NCI-H1694 (cell line): ENCODE measurements at regions not wholly inside any gene's neighbourhood (a gene's known extent, or its start where the extent isn't known, plus 50 kb on each side); places are given as distances from the start of the nearest gene placed in this dataset.
"Not testable (repeated sequence)": the region's sequence is repeated elsewhere in the genome, so short reads cannot be mapped to it uniquely, and the experiment has no call there.

Source experiments
- DNase-seq: peaks from one replicate; lab custom pipeline; 2025; lab: John Stamatoyannopoulos, UW

DNA sequence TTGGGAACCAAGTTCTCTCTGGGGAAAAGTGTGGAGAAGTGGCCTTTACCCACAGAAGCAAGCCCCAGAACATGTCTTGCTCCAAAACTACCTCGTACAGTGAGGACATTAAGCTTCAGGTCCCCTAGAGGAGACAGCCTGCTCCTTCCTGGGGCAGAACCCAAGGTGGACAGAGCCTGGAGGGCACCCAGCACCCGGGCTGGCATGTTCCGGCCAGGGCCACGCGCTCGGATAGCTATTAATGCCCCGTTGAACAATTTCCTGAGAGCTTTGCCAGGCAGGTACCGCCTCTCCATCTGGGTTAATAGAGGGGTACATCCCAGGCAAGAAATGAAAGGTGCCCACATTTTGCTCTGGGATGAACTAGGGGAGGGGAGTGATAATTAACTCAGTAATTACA lies 169.0 kb upstream of the GRK3 start:
- no peak for DNase-seq

DNA sequence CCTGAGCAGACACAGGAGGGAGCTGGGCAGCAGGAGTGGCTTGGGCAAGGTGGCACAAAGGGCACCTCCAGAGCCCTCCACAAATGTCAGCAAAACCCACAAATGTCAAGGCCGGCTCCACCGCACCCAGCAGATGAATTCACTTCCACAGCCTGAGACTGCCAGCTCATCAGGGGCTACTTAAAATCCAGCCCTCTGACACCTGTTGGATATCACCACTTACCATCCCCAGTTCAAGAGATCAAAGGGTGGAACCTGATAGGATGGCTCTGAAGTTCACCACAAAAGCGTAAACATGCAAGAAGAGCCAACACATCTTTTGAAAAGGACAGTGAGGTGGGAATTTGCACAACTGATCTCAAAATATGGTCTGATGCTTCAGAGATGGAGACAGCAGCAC lies 168.6 kb upstream of the GRK3 start:
- DNase-seq: no peak

DNA sequence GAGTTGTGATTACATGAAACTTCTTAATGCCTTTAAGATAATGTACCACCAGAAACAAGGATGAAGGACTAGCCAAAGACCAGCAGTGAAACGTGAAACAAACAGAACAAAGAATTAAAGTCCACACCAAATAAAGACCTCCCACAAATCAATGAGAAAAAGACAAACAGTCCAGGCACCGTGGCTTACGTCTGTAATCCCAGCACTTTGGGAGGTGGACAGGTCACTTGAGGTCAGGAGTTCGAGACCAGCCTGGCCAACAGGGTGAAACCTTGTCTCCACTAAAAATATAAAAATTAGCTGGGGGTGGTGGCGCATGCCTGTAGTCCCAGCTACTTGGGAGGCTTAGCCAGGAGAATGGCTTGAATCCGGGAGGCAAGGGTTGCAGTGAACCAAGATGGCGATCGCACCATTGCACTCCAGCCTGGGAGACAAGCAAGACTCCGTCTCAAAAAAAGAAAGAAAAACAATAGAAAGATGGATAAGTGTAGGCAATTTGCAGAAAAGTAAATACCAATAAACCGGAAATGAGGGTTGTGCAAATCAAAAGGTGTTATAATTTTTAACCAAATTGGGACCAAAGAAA lies 167.8 kb upstream of the GRK3 start:
- DNase-seq: no peak

DNA sequence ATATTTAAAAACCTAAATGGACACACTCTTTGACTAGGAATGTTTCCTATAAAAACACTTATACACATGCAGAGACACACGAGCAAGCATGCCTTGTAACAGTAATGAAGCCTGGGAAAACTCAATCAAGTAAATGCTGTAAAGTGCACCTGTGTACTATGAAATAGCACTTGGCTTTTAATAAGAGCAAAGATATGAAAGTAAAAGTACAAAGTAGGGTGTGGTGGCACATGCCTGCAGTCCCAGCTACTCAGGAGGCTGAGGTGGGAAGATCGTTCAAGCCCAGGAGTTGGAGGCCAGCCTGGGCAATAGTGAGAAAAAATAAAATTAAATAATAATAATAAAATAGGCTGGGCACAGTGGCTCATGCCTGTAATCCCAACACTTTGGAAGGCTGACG lies 166.9 kb upstream of the GRK3 start:
- no peak for DNase-seq

DNA sequence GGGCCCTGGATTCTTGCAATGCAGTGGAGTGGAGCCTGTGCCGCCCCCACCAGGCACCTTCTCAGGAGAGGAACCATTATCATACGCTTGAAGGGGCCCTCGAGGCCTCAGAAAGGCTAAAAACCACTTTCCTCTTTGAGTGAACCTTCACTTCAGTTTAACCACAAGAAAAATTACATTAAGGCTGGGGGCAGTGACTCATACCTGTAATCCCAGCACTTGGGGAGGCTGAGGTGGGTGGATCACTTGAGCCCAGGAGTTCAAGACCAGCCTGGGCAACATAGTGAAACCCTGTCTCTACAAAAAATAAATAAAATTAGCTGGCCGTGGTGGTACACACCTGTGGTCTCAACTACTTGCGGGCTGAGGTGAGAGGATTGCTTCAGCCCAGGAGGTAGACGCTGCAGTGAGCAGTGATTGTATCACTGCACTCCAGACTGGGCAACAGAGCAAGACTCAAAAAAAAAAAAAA lies 165.8 kb upstream of the GRK3 start:
- DNase-seq: not testable (repeated sequence)

DNA sequence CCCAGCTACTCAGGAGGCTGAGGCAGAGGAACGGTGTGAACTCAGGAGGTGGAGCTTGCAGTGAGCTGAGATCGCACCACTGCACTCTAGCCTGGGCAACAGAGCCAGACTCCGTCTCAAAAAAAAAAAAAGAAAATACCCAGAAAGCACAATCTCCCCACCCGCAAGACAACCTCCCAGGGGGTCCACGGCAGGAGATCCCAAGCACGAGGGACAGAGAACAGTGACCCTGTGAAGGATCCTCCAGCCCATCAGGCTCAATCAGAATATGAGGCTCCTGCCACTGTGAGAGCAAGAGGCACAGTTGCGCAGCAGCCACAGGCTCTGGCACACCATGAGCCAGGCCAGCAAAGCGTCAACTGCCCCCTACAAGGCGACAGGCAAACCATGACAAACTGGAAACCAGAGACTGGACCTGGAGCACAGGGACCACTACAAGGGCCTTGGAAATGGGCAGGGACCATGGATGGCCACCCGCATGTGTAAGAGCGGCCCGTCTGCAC lies 164.8 kb upstream of the GRK3 start:
- DNase-seq: no peak

DNA sequence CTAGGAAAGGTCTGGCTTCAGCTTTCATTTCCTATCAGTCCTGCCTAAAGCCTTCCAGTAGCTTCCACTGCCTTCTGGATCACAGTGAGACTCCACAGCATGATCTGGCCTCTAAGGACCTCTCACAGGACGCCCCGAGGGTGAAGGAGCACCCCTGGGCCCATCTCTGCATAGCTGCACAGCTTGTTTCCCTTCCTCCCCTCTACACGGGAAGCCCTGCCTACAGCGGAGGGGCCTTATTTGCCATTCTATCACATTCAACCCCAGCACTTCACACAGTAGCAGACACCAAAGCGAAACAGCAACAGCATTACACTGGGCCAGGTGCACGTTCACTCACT lies 162.3 kb upstream of the GRK3 start:
- DNase-seq: no peak

DNA sequence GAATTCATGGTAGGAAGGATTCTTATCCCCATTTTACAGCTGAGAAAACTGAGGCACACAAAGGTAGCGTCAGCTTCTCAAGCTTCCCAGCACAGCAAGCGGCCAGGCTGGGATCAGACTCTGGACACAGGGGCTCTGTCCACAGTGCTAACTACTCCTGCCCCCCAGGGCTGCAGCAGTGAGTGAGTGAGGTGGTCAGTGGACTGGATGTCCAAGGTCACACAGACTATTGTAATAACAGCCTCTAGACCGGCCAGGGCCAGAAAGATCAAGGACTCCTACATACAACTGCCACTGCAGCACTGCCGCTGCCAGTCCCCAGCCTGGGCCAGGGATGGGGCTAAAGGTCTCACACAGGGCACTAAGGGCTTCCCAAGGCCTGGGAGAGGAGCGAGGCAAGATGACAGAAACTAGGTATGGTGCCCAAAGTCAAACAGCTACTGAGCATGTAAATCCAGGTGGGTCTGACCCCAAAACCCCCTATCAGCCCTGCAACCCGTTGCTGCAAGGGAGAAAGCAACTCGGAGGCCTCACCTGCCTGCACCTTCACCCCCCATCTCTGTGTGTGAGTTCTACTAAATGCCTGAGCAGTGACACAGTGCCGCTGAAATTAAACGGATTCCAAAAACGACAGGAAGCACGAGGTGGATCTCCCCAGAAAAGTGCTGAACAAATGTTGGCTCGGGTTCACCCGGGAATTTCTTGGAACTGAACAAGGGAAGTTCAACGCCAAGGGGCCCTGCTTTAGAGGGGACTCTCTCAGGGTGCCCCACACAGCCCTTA lies 161.8 kb upstream of the GRK3 start:
- no peak for DNase-seq

DNA sequence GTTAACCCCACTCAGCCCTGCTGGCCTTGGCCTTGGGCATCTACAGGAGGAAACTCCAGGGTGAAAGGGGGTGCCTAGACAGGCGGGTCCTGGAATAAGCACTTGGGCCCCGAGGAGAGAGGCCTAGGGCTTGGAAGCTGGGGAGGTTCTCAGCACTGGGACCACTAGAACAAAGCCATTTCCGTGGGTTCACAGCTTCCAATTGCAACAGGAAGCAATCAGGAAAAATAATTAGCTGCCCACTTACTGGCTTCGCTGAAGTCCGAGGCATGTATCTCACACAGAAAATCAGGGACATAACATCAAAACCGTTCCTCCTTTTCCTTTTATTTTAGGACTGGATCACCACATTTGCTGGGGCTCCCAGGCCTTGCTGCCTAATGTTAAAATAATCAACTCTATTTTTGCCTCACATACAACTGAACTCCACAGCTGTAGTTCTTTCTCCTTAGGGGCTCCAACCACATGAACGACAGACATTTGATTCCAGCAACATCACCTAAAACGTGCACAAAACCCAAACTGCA lies 161.1 kb upstream of the GRK3 start:
- DNase-seq: no peak

DNA sequence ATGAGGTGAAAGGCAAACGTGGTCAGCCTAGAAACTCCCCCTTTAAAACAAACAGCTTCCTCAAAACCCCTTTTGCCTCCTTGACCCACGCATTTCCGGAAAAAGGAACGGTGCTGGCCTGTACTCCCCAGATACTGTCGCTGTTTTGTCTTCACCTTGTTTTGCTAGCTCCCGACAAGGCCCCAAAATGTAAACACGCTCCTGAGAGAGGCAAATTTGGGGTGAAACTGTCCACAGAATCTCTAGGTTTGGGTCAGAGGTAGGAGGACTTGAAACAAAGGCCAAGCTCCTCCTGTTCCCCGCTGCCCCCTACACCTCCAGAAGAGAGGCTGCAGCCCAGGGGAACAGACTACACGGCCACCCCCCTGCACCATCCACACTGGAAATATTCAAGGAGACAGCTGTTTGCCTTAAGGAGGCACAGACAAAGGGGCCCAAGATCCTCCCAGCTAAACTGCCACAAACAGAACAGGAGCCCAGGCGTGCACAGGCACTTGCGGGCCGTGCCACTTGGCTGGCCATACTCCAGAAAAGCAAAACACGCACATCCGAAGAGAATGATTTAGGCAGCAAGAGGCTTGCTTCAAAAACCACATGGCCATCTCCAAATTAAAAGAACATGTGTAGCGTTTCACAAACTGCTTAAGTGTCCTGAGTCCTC lies 160.5 kb upstream of the GRK3 start:
- DNase-seq: no peak

DNA sequence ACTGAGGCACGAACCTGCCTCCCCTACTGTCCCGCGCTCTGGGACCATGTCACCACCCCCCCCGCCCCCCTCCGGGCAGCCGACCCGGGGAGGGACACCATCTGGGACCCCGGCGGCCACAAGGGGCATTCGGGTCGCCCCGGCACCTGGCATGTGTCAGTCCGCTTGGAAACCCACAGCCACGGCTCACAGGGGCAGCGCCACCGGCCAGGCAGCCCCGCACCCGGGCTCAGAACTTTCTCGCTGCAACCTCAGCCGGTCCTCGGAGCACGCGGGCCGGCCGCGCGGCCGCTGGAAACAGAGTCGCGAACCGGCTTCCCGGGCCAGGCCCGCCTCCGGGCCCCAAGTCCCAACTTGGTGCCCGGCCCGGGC lies 159.9 kb upstream of the GRK3 start:
- DNase-seq: no peak

DNA sequence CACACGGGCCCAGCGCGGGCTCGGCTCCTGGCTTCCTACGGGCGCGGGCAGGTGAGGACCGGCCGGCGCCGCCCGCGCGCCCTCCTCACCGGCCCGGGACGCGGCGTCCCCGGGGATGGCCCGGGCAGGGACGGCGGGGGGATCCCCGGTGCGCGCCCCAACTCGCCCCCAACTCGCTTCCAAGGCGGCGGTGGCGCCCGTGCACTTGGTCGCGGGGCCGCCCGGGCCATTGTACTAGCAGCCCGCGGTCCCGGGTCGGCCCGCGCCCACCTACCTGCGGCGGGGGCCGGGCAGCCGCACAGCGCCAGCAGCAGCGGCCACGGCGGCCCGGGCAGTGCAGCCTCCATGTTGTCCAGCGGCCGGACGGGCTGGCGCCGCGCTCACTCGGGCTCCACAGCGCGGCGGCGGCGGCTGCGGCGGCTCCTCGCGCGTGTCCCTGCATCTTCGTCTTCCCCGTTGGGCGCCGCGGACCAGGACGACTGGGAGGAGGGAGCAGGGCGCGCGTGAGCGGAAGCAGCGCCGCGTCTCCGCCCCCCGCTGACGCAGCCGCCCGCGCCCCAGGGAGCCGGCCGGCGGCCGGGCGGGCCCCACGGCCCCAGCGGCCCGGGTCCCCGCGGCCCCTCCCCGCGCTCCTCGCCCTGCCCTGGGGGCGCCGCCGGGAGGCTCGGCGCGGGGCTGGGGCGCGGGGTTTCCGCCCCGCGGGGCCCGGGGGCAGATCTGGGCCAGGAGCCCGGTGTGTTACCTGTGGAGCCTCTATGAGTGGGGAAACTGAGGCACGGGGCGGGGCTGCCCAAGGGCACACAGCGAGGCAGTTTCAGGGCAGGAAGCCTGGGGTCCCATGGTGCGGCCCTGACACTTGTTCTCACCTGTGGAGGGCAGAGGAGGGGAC lies 159.3 kb upstream of the GRK3 start:
- DNase-seq: no peak

DNA sequence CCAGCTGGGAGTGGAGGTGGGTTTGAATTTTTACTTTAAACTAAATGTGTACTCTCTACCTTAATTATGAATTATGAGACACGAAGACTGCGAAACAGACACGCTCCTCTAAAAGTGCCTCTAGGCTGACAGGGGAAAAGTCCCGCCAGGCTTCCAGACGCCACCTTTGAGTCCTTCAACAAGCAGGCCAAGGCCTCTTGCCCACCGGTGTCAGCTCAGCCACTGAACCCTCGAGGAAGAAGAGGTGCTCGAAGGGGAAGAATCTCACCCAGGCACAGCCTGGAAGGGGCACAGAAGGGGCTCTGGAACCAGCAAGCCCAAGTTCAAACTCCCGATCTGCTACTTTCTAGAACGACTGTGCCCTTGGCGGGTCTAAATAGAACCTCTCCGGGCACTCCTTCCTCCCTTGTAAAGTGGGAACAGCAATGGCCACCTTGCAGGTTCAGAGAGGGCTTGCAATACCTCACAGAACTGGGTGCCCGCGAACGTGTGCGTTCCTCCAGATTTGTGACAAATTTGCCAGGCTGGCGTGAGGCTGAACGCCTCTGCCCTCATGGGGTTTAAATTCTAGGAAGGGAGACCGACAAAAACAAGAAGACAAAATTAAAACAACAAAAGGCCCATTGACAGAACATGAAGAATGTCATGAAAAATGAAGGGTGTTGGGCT lies 158.5 kb upstream of the GRK3 start:
- no peak for DNase-seq

DNA sequence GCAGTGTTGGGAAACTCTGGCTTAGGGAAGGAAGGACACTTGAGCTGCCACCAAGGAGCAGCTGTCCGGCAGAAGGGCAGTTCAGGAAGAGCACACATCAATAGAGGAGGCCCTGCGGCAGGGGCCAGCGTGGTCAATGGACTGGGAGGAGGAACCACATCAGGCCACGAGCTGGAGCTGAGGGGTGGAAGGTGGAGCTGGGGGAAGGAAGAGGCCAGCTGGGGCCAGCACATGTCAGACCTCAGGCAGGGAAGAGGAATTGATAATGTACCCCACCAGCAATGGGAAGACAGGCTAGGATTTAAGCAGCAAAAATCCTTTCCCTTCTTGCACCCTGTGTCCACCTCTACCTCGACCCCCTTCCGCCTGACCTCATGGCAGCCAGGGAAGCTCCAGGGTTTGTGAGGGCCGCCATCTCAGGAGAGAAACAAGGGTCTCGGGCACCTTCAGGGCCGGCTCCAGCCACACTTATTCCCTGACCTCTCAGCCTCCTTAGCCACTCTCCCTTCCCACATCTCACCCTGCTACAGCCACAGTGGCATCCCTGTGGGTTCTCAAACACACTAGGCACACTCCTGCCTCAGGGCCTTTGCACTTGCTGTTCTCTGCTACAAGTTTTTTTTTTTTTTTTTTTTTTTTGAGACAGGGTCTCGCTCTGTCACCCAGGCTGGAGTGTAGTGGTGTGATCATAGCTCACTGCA lies 157.8 kb upstream of the GRK3 start:
- DNase-seq: no peak

DNA sequence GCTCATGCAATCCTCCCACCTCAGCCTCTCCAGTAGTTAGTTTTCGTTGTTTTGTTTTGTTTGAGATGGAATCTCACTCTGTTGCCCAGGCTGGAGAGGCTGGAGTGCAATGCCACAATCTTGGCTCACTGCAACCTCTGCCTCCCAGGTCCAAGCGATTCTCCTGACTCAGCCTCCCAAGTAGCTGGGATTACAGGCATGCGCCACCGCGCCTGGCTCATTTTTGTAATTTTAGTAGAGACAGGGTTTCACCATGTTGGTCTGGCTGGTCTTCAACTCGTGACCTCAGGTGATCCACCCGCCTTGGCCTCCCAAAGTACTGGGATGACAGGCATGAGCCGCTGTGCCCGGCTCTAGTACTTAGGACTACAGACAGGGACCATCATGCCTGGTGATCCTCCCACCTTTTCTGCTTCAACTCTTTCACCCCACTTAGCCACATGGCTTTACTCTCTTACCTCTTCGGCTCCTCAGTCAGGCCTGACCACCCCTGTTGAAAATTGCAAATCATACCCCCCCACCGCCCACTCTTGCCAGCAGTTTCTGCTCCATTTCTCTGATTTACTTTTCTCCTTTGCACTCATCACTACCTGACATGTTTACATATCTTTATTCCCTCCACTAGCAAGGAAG lies 157.1 kb upstream of the GRK3 start:
- no peak for DNase-seq

DNA sequence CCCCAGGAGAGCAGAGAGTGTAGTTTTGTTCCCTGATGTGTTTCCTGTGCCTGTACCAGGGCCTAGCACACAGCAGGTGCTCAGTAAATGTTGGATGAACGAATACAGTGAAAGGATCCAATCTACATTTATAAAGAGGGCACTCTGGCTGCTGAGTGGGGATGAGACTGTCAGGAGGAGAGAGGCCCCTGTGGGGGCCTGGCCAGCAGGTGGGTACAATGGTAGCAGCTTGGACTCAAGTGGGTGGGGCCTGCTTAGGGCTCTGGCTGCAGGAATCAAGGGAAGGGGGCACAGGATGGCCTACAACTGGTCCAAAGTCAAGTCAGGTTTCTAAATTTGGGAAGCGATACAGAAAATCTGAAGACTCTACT lies 156.6 kb upstream of the GRK3 start:
- DNase-seq: no peak

DNA sequence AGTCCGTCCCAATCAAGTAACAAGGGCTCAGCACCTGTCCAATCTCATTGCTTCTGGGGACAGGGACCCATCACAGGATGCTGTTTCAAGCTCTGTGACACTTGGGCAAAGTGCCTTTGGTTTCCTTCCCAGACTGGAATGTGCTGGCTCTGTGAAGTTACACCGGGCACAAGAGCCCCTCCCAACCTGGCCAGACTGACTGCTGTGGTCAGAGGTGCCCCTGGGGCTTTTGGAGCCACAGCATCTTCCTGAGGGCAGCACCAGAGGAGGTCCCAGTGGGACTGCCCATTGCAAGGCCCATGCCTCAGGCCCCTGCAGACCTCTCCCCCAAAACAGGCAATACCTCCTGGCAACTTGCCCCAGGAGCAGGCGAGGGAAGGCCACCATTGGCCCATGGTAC lies 155.2 kb upstream of the GRK3 start:
- DNase-seq: no peak

DNA sequence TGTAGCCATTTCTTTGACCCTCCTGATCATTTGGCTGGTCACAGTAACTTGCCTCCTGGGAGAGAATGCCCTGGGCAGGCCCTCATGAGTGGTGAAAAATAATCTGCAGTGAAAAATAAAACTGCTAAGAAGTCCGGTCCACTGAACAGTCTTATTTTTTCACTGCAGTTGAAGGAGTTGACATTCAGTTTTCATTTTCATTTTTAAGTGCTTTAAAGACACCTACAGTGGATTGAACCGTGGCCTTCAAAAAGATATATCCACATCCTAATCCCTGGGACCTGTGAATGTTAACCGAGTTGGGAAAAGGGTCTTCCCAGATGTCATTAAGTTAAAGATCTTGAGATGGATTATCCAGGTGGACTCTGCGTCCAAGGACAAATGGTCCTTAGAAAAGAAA lies 153.6 kb upstream of the GRK3 start:
- no peak for DNase-seq

DNA sequence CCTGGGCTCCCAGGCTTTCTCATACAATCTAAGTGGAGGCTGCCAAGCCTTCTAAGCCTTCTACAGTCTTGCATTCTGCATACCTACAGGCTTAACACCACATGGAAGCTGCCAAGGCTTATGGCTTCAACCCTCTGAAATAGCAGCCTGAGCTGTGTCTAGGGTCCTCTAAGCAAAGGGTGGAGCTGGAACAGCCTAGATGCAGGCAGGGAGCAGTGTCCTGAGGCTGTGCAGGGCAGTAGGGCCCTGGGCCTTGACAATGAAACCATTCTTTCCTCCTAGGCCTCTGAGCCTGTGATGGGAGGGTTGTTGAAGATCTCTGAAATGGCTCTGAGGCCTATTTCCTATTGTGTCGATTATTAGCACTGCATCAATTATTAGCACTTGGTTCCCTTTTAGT lies 150.9 kb upstream of the GRK3 start:
- DNase-seq: no peak

DNA sequence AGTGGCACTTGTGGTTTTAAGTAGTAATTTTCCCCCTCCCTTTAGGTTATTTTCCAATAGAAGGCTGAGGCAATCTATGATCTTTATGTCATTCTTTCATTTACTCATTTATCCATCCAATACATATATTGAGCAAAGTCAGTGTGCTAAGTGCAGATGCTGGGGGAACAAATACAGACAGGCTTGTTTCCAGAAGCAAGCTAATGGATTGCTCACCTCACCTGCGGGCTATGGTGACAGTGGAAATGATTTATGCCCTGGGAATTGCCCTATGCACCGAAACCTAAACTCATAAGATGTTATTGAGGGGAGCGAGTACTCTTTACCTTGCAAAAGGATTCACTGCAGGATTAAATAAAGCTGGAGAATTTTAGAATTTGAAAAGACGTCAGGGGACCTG lies 148.7 kb upstream of the GRK3 start:
- not testable (repeated sequence) for DNase-seq
